HG03060 (cell line): ENCODE measurements at regions not wholly inside any gene's neighbourhood (a gene's known extent, or its start where the extent isn't known, plus 50 kb on each side); places are given as distances from the start of the nearest gene placed in this dataset.

ENCODE experiments used
- ATAC-seq: cut with Tn5 transposase; IDR thresholded peaks from one replicate; pipeline ENCODE4 v1.9.1; 2021; ENCODE audit warnings: low read depth, moderate number of reproducible peaks; ENCODE audit not compliant: unreplicated experiment

DNA sequence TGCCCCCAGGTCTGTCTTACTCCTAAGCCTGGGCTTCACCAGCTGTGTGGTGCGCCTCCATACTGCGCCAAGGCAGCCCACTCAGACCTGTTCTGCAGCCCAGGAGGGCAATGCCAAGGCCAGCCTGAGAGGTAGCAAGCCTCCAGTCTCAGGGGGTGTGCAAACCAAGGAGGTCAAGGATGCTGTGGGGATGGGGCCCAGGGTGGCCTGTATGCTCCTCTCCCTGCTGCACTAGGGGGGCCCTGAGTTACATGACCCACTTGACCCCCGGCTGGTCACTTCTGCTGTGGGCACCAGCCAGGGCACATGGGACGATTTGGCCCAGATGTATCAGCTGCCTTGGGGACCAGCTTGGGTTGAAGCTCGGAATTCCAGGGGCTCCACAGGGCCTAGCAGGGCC lies 70.0 kb upstream of the SLC6A6 start:
- no peak for ATAC-seq

- ATAC-seq: no peak
Measured at GRCh38 chr3:14333215-14333614, 69.2 kb upstream of the SLC6A6 start.

- no peak for ATAC-seq
Measured at GRCh38 chr3:14333621-14334020, 68.8 kb upstream of the SLC6A6 start.

- ATAC-seq: no peak
Measured at GRCh38 chr3:14334136-14334535, 68.3 kb upstream of the SLC6A6 start.

DNA sequence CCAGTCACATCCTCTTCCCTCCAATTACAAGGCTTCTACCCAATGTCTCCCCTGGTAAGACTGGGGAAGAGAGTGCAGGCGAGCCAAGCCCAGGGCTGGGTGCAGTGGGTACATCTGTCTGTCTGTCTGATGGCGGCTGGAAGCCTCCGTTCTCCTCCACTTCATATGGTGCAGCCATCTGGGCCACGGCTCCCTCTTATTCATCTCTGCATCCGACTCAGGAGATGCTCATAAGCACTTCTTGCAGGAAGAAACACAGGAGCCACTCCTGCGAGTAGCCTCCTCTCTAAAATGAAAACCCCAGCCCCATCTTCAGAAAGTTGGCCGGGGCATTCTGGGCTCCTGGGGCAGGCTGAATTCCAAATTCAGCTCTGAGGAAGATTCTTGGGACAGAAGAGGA lies 67.5 kb upstream of the SLC6A6 start:
- no peak for ATAC-seq

DNA sequence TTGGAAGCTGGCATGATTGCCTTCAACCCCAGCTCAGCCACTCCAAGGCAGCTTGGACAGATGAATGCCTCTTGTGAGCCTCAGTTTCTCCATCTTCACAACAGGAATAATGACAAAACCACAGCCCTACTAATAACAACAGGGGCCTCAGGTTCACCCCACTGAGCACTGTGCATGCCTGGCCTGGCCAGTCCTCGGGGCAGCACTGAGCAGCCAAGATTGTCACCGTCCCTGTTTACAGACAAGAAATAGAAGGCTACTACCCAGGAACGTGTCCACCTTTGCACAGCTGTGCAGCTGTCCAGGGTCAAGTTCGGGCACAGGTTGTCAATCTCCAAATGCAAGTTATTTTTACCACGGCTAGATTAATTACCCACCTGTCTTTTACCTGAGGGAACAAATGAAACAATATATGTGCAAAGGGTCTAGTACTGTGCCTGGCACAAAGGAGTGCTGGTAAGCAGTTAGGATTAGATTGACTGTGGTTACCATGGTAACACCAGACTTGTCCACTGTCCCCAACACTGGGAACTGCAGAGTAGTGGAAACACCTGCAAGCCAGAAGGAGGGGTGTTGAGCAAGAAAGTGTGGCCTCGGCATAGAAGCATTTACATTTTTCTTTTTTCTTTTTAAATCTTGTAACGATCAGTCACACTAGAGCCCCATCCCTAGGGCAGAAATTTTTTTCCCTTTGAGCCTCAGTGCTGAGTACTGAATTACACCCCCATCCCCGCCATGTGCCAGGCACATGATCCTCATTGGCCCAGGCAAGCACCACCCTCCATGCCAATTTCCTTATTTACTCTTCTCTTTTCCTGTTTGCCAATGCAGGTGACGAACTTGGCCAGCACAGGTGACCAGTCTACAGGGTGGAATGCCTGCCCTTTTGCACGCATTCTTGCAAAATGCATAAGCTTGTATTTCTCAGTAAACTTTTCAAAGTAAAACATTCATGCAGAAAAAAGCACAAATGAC lies 66.3 kb upstream of the SLC6A6 start:
- ATAC-seq: no peak

- ATAC-seq: no peak
Measured at GRCh38 chr3:14336749-14337598, 65.4 kb upstream of the SLC6A6 start.

GRCh38 chr3:14337828-14338227 lies 64.6 kb upstream of the SLC6A6 start:
- no peak for ATAC-seq

DNA sequence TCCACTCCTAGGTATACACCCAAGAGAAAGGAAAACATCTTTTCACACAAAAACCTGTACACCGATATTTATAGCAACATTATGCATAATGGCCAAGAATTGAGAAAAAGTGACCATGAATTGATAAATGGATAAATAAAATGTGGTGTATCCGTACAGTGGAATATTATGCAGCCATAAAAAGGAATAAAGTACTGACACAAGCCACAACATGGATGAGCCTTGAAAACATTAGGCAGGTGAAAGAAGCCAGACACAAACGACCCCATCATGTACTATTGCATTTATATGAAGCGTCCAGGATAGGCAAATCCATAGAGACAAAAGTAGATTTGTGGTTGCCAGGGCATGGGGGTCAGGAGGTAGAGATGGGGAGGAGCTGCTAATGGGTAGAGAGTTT lies 64.2 kb upstream of the SLC6A6 start:
- no peak for ATAC-seq

GRCh38 chr3:14338898-14339458 lies 63.4 kb upstream of the SLC6A6 start:
- ATAC-seq: no peak

DNA sequence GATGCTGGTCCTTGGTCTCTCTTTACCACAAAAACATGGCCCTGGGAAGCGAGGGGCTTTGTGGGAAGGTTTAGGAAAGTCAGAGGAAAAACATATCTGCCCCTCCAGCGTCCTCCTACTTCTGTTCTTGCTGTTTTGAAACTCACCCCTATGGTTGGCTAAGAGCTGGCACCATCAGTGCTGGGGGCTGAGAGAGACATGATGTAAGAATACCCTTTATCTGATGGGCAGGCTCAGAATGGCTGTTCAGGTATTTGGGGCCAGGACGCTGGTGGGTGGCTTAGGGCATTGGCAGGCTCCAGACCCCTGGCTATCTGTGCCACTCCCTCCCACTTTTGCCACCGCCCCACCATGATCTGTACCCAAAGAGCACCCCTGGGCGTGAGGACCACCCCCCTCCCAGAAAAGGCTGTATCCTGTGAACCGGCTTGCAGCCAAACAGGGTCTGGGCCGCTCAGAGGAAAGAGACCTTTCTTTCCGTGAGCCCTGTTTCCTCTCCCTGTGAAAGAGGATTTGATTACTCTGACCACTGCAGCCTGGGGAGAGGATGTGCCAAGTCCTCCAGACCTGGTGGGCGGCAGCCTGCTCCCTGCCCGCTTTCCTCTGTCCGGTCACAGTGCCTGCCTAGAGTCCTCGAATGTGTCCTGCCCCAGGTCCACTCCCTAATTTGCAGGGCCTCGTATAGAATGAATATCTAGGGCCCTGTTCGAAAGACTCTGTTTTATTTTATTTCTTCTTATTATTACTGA lies 61.3 kb upstream of the SLC6A6 start:
- no peak for ATAC-seq

DNA sequence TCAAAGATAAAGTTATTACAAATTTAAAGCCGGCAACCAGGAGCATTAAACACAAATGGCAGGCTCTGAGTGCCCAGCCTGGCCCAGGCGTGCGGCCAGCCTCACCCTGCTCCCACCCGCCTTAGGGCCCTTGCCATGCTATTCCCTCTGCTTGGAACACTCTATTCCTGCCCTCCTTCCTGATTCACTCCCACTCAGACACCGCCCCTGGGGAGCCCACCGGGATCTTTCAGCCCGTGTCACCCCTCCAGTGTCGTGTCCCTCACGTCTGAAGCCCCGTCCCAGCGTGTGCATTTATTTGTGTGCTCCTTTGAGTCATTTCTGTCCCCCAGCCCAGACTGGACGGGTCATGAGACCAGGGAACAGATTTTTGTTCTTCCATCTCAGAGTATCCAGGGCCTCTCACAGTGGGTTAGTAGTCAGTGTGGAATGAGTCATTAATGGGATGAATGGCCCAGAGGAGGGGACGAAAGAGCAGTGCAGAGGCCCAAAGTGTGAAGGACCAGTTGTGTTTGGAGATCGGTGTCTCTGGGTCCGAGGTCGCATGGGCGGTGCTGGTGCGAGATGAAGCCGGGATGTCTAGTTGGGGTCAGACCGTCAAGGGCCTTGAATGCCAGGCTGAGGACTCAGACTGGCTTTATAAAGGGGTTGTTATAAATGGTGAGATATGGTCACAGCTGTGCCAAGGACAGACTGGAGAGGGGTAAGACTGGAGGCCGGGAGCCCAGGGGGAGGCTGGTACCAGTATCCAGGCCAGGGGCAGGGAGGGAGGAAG lies 58.9 kb upstream of the SLC6A6 start:
- ATAC-seq: no peak

DNA sequence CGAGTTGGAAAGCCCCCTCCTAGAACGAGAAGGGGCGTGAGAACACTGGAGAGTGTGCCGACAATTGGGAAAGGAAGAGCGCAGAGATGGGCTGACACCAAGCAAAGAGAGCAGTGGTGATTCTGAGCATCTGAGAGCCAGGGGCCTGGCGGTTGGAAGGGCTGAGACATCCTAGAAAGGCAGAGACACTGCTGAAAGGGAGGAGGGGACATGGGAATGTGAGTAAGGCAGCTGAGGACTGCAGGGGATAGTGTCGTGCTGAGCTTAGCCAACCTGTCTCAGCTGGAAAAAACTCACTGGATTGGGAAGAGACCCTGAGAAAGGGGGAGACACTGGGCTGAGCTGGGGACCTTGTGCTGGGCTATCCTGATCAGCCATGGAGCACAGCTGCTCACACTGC lies 58.1 kb upstream of the SLC6A6 start:
- ATAC-seq: no peak

- no peak for ATAC-seq
Measured at GRCh38 chr3:14345496-14346150, 56.8 kb upstream of the SLC6A6 start.

GRCh38 chr3:14346191-14346590 lies 56.2 kb upstream of the SLC6A6 start:
- no peak for ATAC-seq

DNA sequence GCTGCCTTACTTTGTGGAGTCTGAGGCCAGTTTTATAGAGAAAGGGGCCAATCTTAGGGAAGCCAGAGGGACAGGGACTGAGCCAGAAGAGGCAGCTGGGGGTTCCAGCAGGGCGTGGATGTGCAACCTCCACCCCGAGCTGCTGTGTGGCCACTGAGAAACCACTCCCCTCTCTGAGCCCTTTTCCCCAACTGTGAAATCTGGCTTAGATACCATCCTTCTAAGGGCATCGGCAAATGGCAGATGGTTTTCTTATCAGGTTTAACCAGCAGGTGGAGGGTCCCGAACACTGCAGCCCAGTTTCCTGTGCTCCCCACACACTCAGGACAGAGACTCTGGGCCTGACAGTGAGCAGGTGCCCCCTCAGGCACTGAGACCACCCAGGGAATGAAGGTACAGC lies 55.8 kb upstream of the SLC6A6 start:
- ATAC-seq: no peak

DNA sequence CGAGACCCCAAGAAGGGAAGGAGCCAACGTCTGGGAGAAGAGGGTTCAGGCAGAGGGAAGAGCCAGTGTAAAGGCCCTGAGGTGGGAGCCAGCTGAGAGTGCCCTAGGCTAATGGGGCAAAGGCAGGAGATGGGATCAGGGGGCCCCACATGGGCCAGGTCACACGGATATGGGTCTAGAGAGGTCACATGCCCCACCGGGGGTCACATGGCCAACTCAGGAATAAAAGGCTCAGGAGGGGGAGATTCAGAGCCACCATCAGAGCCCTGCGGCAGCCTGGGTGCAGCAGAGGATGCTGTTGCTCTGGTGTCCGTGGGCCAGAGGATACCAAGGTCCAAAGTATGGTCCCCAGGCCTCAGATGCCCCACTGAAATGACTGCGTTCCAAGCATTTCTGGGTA lies 55.3 kb upstream of the SLC6A6 start:
- ATAC-seq: no peak

GRCh38 chr3:14351617-14352001 lies 50.8 kb upstream of the SLC6A6 start:
- ATAC-seq: no peak

- no peak for ATAC-seq
Measured at GRCh38 chr3:14352002-14352627, 50.3 kb upstream of the SLC6A6 start.
